ENCODE measurements at regions not wholly inside any gene's neighbourhood (a gene's known extent, or its start where the extent isn't known, plus 50 kb on each side); places are given as distances from the start of the nearest gene placed in this dataset.
"Not testable (repeated sequence)": the region's sequence is repeated elsewhere in the genome, so short reads cannot be mapped to it uniquely, and the experiment has no call there.

DNA sequence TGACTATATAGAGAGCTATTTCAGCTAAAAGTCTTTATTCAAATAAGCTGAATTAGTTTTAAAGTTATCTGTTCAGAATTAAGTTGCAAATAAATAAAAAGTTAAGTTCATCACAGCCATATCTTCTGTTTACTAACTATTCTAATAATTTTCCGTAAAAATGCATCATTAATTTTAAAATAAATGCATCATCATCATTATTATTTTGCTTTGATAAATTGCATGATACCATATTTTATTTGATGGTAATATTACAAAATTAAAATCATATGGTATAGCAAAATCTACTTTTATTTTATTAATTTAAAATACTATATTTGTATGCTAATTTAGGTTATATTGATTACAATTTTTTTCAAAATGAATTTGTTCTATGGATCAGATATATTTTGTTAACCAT is 357.3 kb upstream of the NDST4 start:
- Histone ChIP-seq H3K9me3 (ENCODE audit: low read depth, low read length) (peaks cover 2% of the 10 kb centered on the region), H3K79me2 (ENCODE audit: insufficient read depth, low read length) (no peaks in the 10 kb centered on the region), H3K27ac (ENCODE audit: low read depth, low read length) (no peak overlapping the region), H4K20me1 (ENCODE audit: insufficient read depth, low read length) (no peaks in the 10 kb centered on the region), H3K27me3 (ENCODE audit: insufficient read depth, low read length) (no peaks in the 10 kb centered on the region), H3K36me3 (ENCODE audit: insufficient read depth, low read length) (no peaks in the 10 kb centered on the region), H3K4me3 (ENCODE audit: insufficient read depth, low read length) (no peak overlapping the region), H3K4me1 (ENCODE audit: insufficient read depth, low read length) (no peaks in the 10 kb centered on the region), H3K4me2 (ENCODE audit: insufficient read depth, low read length) (no peak overlapping the region), H2AFZ (ENCODE audit: low read length) (no peak overlapping the region)
- no peak for DNase-seq (ENCODE audit: insufficient read length, low spot score, missing footprints)
- TF ChIP-seq, protein P1, sequence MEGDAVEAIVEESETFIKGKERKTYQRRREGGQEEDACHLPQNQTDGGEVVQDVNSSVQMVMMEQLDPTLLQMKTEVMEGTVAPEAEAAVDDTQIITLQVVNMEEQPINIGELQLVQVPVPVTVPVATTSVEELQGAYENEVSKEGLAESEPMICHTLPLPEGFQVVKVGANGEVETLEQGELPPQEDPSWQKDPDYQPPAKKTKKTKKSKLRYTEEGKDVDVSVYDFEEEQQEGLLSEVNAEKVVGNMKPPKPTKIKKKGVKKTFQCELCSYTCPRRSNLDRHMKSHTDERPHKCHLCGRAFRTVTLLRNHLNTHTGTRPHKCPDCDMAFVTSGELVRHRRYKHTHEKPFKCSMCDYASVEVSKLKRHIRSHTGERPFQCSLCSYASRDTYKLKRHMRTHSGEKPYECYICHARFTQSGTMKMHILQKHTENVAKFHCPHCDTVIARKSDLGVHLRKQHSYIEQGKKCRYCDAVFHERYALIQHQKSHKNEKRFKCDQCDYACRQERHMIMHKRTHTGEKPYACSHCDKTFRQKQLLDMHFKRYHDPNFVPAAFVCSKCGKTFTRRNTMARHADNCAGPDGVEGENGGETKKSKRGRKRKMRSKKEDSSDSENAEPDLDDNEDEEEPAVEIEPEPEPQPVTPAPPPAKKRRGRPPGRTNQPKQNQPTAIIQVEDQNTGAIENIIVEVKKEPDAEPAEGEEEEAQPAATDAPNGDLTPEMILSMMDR (IDR thresholded peaks at IDR 0.05; ENCODE audit: extremely low read depth, low read depth, low read length), result no peak

DNA sequence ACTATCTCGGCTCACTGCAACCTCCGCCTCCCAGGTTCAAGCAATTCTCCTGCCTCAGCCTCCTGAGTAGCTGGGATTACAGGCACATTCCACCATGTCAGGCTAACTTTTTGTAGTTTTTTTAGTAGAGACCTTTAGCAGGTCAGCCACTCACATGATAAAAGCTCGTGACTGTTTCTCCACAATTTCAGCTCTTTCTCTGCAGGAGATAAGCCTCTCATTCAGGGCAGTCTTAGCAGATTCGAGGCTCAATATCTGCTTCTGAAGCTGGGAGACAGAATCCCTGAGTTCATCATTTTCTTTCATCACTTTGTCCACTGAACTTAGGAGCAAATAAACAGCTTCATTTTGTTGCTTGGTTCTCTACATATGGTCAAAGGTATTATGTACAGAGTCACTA is 345.9 kb upstream of the NDST4 start:
- not testable (repeated sequence) for H3K36me3 ChIP-seq (ENCODE audit: insufficient read depth, low read length); H3K4me1 ChIP-seq (ENCODE audit: insufficient read depth, low read length); H4K20me1 ChIP-seq (ENCODE audit: insufficient read depth, low read length); H3K27ac ChIP-seq (ENCODE audit: low read depth, low read length); H3K27me3 ChIP-seq (ENCODE audit: insufficient read depth, low read length); H3K4me3 ChIP-seq (ENCODE audit: insufficient read depth, low read length); H3K4me2 ChIP-seq (ENCODE audit: insufficient read depth, low read length); DNase-seq (ENCODE audit: insufficient read length, low spot score, missing footprints); H3K9me3 ChIP-seq (ENCODE audit: low read depth, low read length); H3K79me2 ChIP-seq (ENCODE audit: insufficient read depth, low read length); H2AFZ ChIP-seq (ENCODE audit: low read length)

DNA sequence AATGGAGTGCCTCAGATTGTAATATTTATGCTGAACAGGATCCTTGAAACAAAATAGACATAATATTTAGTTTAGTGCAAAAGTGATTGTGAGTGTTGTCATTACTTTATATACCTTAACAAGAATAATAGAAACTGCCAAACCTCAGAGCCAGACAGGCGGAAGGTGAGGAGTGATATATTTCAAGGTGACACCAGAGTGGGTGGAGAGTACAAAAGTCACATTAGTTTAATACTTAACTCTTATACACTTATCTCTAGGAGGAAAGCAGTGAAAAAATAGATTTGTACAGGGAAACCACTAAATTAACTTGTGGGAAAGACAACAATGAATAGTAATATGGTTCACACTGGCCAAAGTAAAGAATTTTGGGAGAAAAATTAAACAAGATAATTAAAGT is 342.8 kb upstream of the NDST4 start:
- Histone ChIP-seq H3K4me3 (ENCODE audit: insufficient read depth, low read length) (no peak overlapping the region), H2AFZ (ENCODE audit: low read length) (no peak overlapping the region), H3K27ac (ENCODE audit: low read depth, low read length) (no peak overlapping the region), H3K36me3 (ENCODE audit: insufficient read depth, low read length) (no peaks in the 10 kb centered on the region), H3K9me3 (ENCODE audit: low read depth, low read length) (peaks cover 7% of the 10 kb centered on the region), H3K4me2 (ENCODE audit: insufficient read depth, low read length) (no peak overlapping the region), H3K27me3 (ENCODE audit: insufficient read depth, low read length) (no peaks in the 10 kb centered on the region), H3K4me1 (ENCODE audit: insufficient read depth, low read length) (no peaks in the 10 kb centered on the region), H4K20me1 (ENCODE audit: insufficient read depth, low read length) (no peaks in the 10 kb centered on the region), H3K79me2 (ENCODE audit: insufficient read depth, low read length) (no peaks in the 10 kb centered on the region)
- TF ChIP-seq, protein P1 (IDR thresholded peaks at IDR 0.05; ENCODE audit: extremely low read depth, low read depth, low read length), result no peak
- DNase-seq (ENCODE audit: insufficient read length, low spot score, missing footprints), result no peak

DNA sequence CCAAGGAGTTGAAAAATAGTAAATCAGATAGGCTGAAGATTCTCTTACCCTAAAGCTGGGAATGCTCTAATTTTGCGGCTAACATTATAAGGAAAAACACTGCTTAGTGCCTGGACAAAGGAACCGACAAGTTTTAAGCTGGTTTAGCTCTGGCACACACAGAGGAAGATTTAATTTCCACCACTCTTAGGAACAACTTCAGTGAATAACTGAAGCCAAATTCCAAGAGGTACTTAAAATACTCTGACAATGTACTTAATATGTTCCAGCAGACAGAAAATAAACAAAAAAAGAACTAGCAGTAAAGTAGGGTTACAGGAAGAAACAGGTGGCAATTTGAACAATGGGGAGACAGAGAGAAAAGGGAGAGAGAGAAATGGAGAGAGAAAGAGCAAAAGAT is 340.8 kb upstream of the NDST4 start:
- no peaks in the 10 kb centered on the region for H4K20me1 ChIP-seq (ENCODE audit: insufficient read depth, low read length)
- H3K4me3 ChIP-seq (ENCODE audit: insufficient read depth, low read length), result no peak overlapping the region
- H3K4me1 ChIP-seq (ENCODE audit: insufficient read depth, low read length), result no peaks in the 10 kb centered on the region
- H2AFZ ChIP-seq (ENCODE audit: low read length), result no peak overlapping the region
- H3K27ac ChIP-seq (ENCODE audit: low read depth, low read length), result no peak overlapping the region
- peaks cover 7% of the 10 kb centered on the region for H3K9me3 ChIP-seq (ENCODE audit: low read depth, low read length)
- TF ChIP-seq, protein P1 (IDR thresholded peaks at IDR 0.05; ENCODE audit: extremely low read depth, low read depth, low read length), result no peak
- no peaks in the 10 kb centered on the region for H3K27me3 ChIP-seq (ENCODE audit: insufficient read depth, low read length)
- peak; percentile 38 for DNase-seq (ENCODE audit: insufficient read length, low spot score, missing footprints)
- no peak overlapping the region for H3K4me2 ChIP-seq (ENCODE audit: insufficient read depth, low read length)
- H3K79me2 ChIP-seq (ENCODE audit: insufficient read depth, low read length), result no peaks in the 10 kb centered on the region
- H3K36me3 ChIP-seq (ENCODE audit: insufficient read depth, low read length), result no peaks in the 10 kb centered on the region

DNA sequence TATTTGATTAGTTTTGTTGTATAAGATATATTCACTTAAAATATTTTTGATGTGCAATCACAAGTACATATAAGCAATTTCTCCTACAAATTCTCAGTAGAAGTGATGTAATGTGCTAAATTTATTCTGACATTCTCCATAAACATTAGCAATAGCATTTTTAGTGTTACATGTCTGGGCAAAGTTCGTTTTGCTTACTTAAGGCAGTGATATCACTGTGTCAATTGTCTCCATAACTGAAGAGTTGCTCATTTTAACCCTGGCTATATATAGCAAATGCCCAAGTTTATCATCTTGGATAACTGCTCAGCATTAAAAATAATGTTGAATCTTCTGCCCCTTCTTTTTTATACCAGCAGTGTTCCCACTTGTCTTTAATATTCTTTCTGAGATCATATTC is 340.0 kb upstream of the NDST4 start:
- no peaks in the 10 kb centered on the region for H3K79me2 ChIP-seq (ENCODE audit: insufficient read depth, low read length)
- H3K4me3 ChIP-seq (ENCODE audit: insufficient read depth, low read length), result no peak overlapping the region
- no peaks in the 10 kb centered on the region for H4K20me1 ChIP-seq (ENCODE audit: insufficient read depth, low read length)
- no peaks in the 10 kb centered on the region for H3K4me1 ChIP-seq (ENCODE audit: insufficient read depth, low read length)
- TF ChIP-seq, protein P1 (IDR thresholded peaks at IDR 0.05; ENCODE audit: extremely low read depth, low read depth, low read length), result no peak
- peaks cover 7% of the 10 kb centered on the region for H3K9me3 ChIP-seq (ENCODE audit: low read depth, low read length)
- H3K4me2 ChIP-seq (ENCODE audit: insufficient read depth, low read length), result no peak overlapping the region
- no peaks in the 10 kb centered on the region for H3K36me3 ChIP-seq (ENCODE audit: insufficient read depth, low read length)
- no peak overlapping the region for H3K27ac ChIP-seq (ENCODE audit: low read depth, low read length)
- DNase-seq (ENCODE audit: insufficient read length, low spot score, missing footprints), result no peak
- no peak overlapping the region for H2AFZ ChIP-seq (ENCODE audit: low read length)
- no peaks in the 10 kb centered on the region for H3K27me3 ChIP-seq (ENCODE audit: insufficient read depth, low read length)

DNA sequence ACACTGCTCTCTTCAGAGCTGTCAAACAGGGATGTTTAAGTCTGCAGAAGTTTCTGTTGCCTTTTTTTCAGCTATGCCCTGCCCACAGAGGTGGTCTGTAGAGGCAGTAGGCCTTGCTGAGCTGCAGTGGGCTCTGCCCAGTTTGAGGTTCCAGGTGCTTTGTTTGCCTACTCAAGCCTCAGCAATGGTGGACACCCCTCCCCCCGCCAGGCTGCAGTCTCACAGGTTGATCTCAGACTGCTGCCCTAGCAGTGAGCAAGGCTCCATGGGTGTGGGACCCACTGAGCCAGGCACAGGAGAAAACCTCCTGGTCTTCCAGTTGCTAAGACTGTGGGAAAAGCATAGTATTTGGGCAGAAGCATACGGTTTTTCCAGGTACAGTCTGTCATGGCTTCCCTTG is 338.8 kb upstream of the NDST4 start:
- not testable (repeated sequence) for H3K9me3 ChIP-seq (ENCODE audit: low read depth, low read length); H3K79me2 ChIP-seq (ENCODE audit: insufficient read depth, low read length); H3K4me2 ChIP-seq (ENCODE audit: insufficient read depth, low read length); DNase-seq (ENCODE audit: insufficient read length, low spot score, missing footprints); H3K27ac ChIP-seq (ENCODE audit: low read depth, low read length); H4K20me1 ChIP-seq (ENCODE audit: insufficient read depth, low read length); H3K4me1 ChIP-seq (ENCODE audit: insufficient read depth, low read length); H3K4me3 ChIP-seq (ENCODE audit: insufficient read depth, low read length); H3K27me3 ChIP-seq (ENCODE audit: insufficient read depth, low read length); H2AFZ ChIP-seq (ENCODE audit: low read length); H3K36me3 ChIP-seq (ENCODE audit: insufficient read depth, low read length)

Data from osteoblast (primary cell).